Ovary (tissue), 7 donors: ENCODE measurements at regions not wholly inside any gene's neighbourhood (a gene's known extent, or its start where the extent isn't known, plus 50 kb on each side); places are given as distances from the start of the nearest gene placed in this dataset.

Source experiments
- DNase-seq, 5 donors: peaks; one replicate each; pipeline ENCODE4 v3.0.0-alpha.2; 2019 to 2020
- H3K27ac ChIP-seq, 2 donors: fragments of 200-600 bp; one replicate each; pipeline versions ENCODE4 v1.5.1 to v1.8.0; 2019 to 2022
- H3K27me3 ChIP-seq: fragments of 200-600 bp; one replicate; pipeline ENCODE4 v1.8.0; 2022
- H3K36me3 ChIP-seq: fragments of 200-600 bp; sonication (generic); one replicate; pipeline ENCODE4 v1.5.1; 2019
- H3K4me1 ChIP-seq: one replicate; pipeline ENCODE4 v1.8.1; 2013; ENCODE audit warnings: mild to moderate bottlenecking, moderate library complexity; ENCODE audit not compliant: insufficient read depth
- H3K4me3 ChIP-seq: fragments of 200-600 bp; sonication (generic); one replicate; pipeline ENCODE4 v1.5.1; 2017
- H3K9me3 ChIP-seq, 2 donors: fragments of 200-600 bp in 1 of 2; sonication (generic) in 1 of 2; one replicate each; pipeline versions ENCODE4 v1.5.1 to v1.8.1; 2013 to 2019; ENCODE audit warnings: mild to moderate bottlenecking in 1 of 2, moderate library complexity in 1 of 2
- EP300 ChIP-seq: sonication (generic); formaldehyde crosslinking; IDR thresholded peaks from one replicate; pipeline ENCODE4 v1.6.1; 2017; ENCODE audit warnings: antibody characterized with exemption
- POLR2A ChIP-seq: fragments of 450-650 bp; IDR thresholded peaks from one replicate; pipeline ENCODE4 v1.6.1; 2017; ENCODE audit warnings: antibody characterized with exemption, mild to moderate bottlenecking, moderate library complexity
- WGBS, 3 donors: extraction: QIAGEN DNeasy Blood & Tissue Kit in 1 of 3; methylation state at CpG; one replicate each; pipeline versions ENCODE4 v1.1.5 to v1.1.7; 2013 to 2017; 5-methylcytosine and 5-hydroxymethylcytosine counted together
- intact Hi-C, 4 donors: fragments of 100-400 bp; cut with DNase I; formaldehyde crosslinking; loops; one replicate each; pipeline versions ENCODE4 v1.11.0 to v1.15.1; 2022 to 2023
- TF ChIP-seq, protein P1 (sequence below), 3 donors: fragments of 450-650 bp in 2 of 3; fragments of 200-600 bp in 1 of 3; IDR thresholded peaks; one replicate each; pipeline versions ENCODE4 v1.5.1 to v1.8.0; 2016 to 2022; ENCODE audit warnings: antibody characterized with exemption in 3 of 3, mild to moderate bottlenecking in 1 of 3
- donor health status: DM: no; HTN: no; CAD: no; lungs with moderate emphysema.
- donor health status: DM: no; HTN: no; CAD: no.
- donor health status: Bipolar disorder and iron deficiency.
- donor health status: DM: no; HTN: no; CAD: no.
- donor health status: DM: yes; HTN: yes; CAD: no.

DNA sequence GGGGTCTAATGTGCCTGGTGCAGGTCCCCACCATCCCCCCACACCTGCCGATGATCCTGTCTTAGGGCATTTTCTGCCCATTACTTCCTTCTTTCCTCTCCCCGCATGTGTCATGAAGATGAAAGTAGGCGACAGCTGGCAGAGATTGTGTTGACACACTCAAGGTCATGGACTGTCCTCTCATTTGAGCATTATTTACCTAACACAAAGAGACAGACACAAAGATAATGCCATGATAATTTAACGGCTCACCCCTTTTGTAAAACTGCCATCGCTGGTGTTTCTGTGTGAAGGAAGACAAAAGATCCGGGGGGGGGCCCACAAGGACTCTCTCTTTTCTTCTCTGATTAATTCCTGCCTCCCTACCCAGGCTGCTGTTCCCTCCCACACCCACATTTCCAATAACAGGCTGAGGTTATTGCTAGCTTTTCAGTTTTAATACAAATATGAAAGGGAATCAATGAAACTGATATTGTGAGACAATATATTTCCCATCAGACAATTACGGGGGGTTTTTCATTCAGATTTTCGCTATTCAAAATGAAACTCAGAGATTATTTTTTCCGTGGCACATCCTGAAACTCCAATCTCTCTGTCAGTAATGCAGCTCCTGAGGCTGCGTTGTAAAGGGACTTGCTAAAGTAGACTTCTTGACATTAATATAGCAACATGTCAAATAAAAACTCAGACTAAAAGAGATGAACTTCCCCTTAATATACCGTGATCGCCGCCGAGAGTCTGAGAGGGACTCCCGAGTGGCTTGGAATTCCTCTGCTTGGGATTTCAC lies 561.1 kb downstream of the NPHP4 start:
- intact Hi-C loops, result no loop called here
- no peak for TF ChIP-seq POLR2A
- TF ChIP-seq, protein P1, sequence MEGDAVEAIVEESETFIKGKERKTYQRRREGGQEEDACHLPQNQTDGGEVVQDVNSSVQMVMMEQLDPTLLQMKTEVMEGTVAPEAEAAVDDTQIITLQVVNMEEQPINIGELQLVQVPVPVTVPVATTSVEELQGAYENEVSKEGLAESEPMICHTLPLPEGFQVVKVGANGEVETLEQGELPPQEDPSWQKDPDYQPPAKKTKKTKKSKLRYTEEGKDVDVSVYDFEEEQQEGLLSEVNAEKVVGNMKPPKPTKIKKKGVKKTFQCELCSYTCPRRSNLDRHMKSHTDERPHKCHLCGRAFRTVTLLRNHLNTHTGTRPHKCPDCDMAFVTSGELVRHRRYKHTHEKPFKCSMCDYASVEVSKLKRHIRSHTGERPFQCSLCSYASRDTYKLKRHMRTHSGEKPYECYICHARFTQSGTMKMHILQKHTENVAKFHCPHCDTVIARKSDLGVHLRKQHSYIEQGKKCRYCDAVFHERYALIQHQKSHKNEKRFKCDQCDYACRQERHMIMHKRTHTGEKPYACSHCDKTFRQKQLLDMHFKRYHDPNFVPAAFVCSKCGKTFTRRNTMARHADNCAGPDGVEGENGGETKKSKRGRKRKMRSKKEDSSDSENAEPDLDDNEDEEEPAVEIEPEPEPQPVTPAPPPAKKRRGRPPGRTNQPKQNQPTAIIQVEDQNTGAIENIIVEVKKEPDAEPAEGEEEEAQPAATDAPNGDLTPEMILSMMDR (IDR thresholded peaks at IDR 0.05), result no peak
- TF ChIP-seq EP300, result no peak
- no peak overlapping the region for H3K27ac ChIP-seq
- no peak for DNase-seq
- H3K4me3 ChIP-seq, result no peak overlapping the region
- no peaks in the 10 kb centered on the region for H3K36me3 ChIP-seq
- no peaks in the 10 kb centered on the region for H3K9me3 ChIP-seq
- no peaks in the 10 kb centered on the region for H3K4me1 ChIP-seq
- WGBS, 3 donors, result 21 to 43% (median 32%) methylated on average over 15 of the region's 15 CpGs
- H3K27me3 ChIP-seq, result no peaks in the 10 kb centered on the region

DNA sequence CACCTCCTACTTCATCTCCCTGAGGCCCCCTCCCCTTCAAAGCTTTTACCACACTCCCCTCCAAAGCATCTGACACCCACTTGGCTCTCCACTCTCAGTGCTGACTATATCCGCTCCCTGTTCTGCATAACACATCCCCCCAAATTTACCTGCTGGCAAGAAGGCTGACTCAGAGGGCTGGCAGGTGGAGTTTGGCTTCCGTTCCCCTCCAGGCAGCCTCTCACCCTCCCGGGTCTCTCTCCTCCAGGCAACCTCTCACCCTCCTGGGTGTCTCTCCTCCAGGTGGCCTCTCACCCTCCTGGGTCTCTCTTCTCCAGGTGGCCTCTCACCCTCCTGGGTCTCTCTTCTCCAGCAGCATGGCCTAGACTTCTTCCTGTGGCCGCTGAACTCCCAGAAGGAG lies 562.1 kb downstream of the NPHP4 start:
- no peak for DNase-seq
- Histone ChIP-seq H3K36me3 (no peaks in the 10 kb centered on the region), H3K27ac (no peak overlapping the region), H3K4me3 (no peak overlapping the region), H3K9me3 (no peaks in the 10 kb centered on the region), H3K27me3 (no peaks in the 10 kb centered on the region), H3K4me1 (no peaks in the 10 kb centered on the region)
- TF ChIP-seq EP300, result no peak
- TF ChIP-seq, protein P1 (IDR thresholded peaks at IDR 0.05), result no peak
- no peak for TF ChIP-seq POLR2A
- intact Hi-C loops, result no loop called here
- 69 to 85% (median 84%) methylated on average over 4 of the region's 4 CpGs for WGBS, 3 donors

DNA sequence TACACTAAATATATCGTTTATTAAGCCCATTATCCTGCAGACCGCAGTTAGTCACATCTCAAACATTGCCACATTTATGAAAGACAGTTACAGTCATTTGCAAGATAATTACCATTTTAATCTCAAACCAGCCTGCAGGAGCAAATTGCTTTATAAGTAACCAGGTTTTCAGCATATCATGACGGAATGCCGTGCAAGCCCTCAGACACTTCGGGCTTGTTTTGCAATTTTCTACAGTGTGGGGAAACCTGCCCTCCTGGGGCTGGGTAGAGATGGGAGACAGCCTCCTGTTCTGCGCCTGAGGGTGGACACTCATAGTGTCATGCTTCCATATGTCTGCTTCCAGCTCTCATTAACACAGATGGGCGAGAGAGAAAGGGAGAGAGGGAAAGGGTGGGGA lies 563.9 kb downstream of the NPHP4 start:
- 63 to 73% (median 67%) methylated on average over 7 of the region's 7 CpGs for WGBS, 3 donors

DNA sequence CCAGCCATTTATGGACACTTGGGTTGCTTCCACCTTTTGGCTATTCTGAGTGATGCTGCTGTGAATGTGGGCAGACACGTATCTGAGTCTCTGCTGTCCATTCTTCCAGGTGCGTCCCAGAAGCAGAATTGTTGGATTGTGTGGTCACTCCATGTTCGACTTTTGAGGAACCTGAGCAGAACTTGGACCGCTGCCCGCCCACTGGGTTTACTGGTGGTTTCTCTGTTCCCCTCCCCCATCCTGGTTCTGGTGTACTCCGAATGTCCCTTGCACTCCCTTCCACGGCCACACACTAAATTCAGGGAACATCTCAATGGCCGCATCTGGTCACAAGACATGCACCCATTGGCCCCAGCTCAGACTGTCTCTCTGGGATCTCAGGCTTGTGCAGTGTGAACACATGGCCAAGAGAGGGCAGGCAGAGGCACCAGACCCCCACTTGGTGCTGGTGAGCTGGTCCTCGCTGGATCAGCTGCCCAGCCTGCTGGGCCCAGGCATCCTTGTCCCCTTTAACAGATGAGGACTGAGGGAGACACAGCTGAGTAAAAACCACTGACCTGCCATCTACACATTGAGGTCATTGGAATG lies 565.1 kb downstream of the NPHP4 start:
- no peak for DNase-seq
- TF ChIP-seq POLR2A, result no peak
- no peak for TF ChIP-seq EP300
- TF ChIP-seq, protein P1 (IDR thresholded peaks at IDR 0.05), result no peak
- Histone ChIP-seq H3K4me3 (no peak overlapping the region), H3K9me3 (no peaks in the 10 kb centered on the region), H3K27me3 (no peaks in the 10 kb centered on the region), H3K36me3 (no peaks in the 10 kb centered on the region), H3K4me1 (no peaks in the 10 kb centered on the region), H3K27ac (no peak overlapping the region)
- intact Hi-C loops, result no loop called here
- WGBS, 3 donors, result 83 to 89% (median 86%) methylated on average over 9 of the region's 9 CpGs

More for the DNA sequence above, 563.9 kb downstream of the NPHP4 start:
- Histone ChIP-seq H3K36me3 (no peaks in the 10 kb centered on the region), H3K27me3 (no peaks in the 10 kb centered on the region), H3K27ac (no peak overlapping the region), H3K4me1 (no peaks in the 10 kb centered on the region), H3K4me3 (no peak overlapping the region), H3K9me3 (no peaks in the 10 kb centered on the region)
- TF ChIP-seq, protein P1 (IDR thresholded peaks at IDR 0.05), result no peak
- TF ChIP-seq EP300 (no peak), POLR2A (no peak)
- no peak for DNase-seq
- intact Hi-C loops, result no loop called here
